Mucosa of gallbladder (tissue), 1 donor: ENCODE measurements at regions not wholly inside any gene's neighbourhood (a gene's known extent, or its start where the extent isn't known, plus 50 kb on each side); places are given as distances from the start of the nearest gene placed in this dataset.

Experiments
- DNase-seq: peaks from one replicate; pipeline ENCODE4 v3.0.0-alpha.2; 2020; ENCODE audit warnings: low spot score
- donor health status: DM: no; HTN: no; CAD: no.

GRCh38 chr3:40701016-40701588 is 176.3 kb downstream of the ZNF621 start:
- DNase-seq = no peak

- DNase-seq = no peak
Observed at GRCh38 chr3:40704224-40704623, 179.5 kb downstream of the ZNF621 start.

GRCh38 chr3:40705663-40706062 is 180.9 kb downstream of the ZNF621 start:
- no peak for DNase-seq

- peak; percentile 48 for DNase-seq
Observed at GRCh38 chr3:40713306-40713705, 188.5 kb downstream of the ZNF621 start.

- DNase-seq = no peak
Observed at GRCh38 chr3:40713795-40714194, 189.0 kb downstream of the ZNF621 start.

GRCh38 chr3:40714771-40715345 is 190.1 kb downstream of the ZNF621 start:
- no peak for DNase-seq

- DNase-seq = no peak
Observed at GRCh38 chr3:40715551-40715950, 190.8 kb downstream of the ZNF621 start.

GRCh38 chr3:40717471-40717870 is 192.7 kb downstream of the ZNF621 start:
- DNase-seq = no peak

GRCh38 chr3:40718209-40718608 is 193.4 kb downstream of the ZNF621 start:
- DNase-seq = no peak

GRCh38 chr3:40718681-40719080 is 193.9 kb downstream of the ZNF621 start:
- no peak for DNase-seq

- peak; percentile 30 for DNase-seq
Observed at GRCh38 chr3:40719660-40720287, 195.0 kb downstream of the ZNF621 start.

- no peak for DNase-seq
Observed at GRCh38 chr3:40720341-40720740, 195.6 kb downstream of the ZNF621 start.

GRCh38 chr3:40720863-40721262 is 196.1 kb downstream of the ZNF621 start:
- DNase-seq = no peak

- DNase-seq = no peak
Observed at GRCh38 chr3:40723083-40723660, 198.4 kb downstream of the ZNF621 start.

- no peak for DNase-seq
Observed at GRCh38 chr3:40725031-40725430, 200.3 kb downstream of the ZNF621 start.

GRCh38 chr3:40731445-40731844 is 206.7 kb downstream of the ZNF621 start:
- no peak for DNase-seq

GRCh38 chr3:40736943-40737342 is 212.2 kb downstream of the ZNF621 start:
- DNase-seq = no peak

GRCh38 chr3:40737343-40737742 is 212.6 kb downstream of the ZNF621 start:
- no peak for DNase-seq

GRCh38 chr3:40739971-40740370 is 215.2 kb downstream of the ZNF621 start:
- DNase-seq = no peak

GRCh38 chr3:40741729-40742128 is 217.0 kb downstream of the ZNF621 start:
- DNase-seq = peak; percentile 21

GRCh38 chr3:40745381-40746106 is 220.8 kb downstream of the ZNF621 start:
- DNase-seq = no peak

- no peak for DNase-seq
Observed at GRCh38 chr3:40751666-40752065, 226.9 kb downstream of the ZNF621 start.

GRCh38 chr3:40752492-40752891 is 227.7 kb downstream of the ZNF621 start:
- no peak for DNase-seq
